ENCODE measurements at regions not wholly inside any gene's neighbourhood (a gene's known extent, or its start where the extent isn't known, plus 50 kb on each side); places are given as distances from the start of the nearest gene placed in this dataset.

- no peak for DNase-seq
These were observed 648.0 kb downstream of the IRX1 start for GRCh38 chr5:4243479-4244264.

GRCh38 chr5:4244306-4244705 is 648.7 kb downstream of the IRX1 start:
- DNase-seq: no peak

- no peak for DNase-seq
These were observed 649.4 kb downstream of the IRX1 start for GRCh38 chr5:4245076-4245475.

GRCh38 chr5:4245511-4245910 is 649.9 kb downstream of the IRX1 start:
- no peak for DNase-seq

GRCh38 chr5:4246447-4246846 is 650.8 kb downstream of the IRX1 start:
- DNase-seq: no peak

GRCh38 chr5:4250254-4250653 is 654.6 kb downstream of the IRX1 start:
- DNase-seq: no peak

GRCh38 chr5:4252385-4252784 is 656.8 kb downstream of the IRX1 start:
- no peak for DNase-seq

- no peak for DNase-seq
These were observed 659.1 kb downstream of the IRX1 start for GRCh38 chr5:4254736-4255135.

- DNase-seq: no peak
These were observed 659.8 kb downstream of the IRX1 start for GRCh38 chr5:4255441-4255840.

- no peak for DNase-seq
These were observed 662.5 kb downstream of the IRX1 start for GRCh38 chr5:4258170-4258569.

GRCh38 chr5:4271193-4271592 is 675.6 kb downstream of the IRX1 start:
- DNase-seq: no peak

- DNase-seq: no peak
These were observed 679.6 kb downstream of the IRX1 start for GRCh38 chr5:4275232-4275631.

GRCh38 chr5:4294878-4295277 is 699.2 kb downstream of the IRX1 start:
- DNase-seq: no peak

- DNase-seq: no peak
These were observed 700.2 kb downstream of the IRX1 start for GRCh38 chr5:4295663-4296339.

GRCh38 chr5:4306057-4306456 is 710.4 kb downstream of the IRX1 start:
- no peak for DNase-seq

- no peak for DNase-seq
These were observed 713.4 kb downstream of the IRX1 start for GRCh38 chr5:4309026-4309425.

GRCh38 chr5:4313138-4313537 is 717.5 kb downstream of the IRX1 start:
- DNase-seq: no peak

- no peak for DNase-seq
These were observed 724.0 kb downstream of the IRX1 start for GRCh38 chr5:4319478-4320128.

GRCh38 chr5:4330327-4330726 is 734.7 kb downstream of the IRX1 start:
- DNase-seq: no peak

GRCh38 chr5:4335078-4335477 is 739.4 kb downstream of the IRX1 start:
- DNase-seq: no peak

GRCh38 chr5:4337519-4337918 is 741.9 kb downstream of the IRX1 start:
- DNase-seq: no peak

GRCh38 chr5:4339949-4340348 is 744.3 kb downstream of the IRX1 start:
- DNase-seq: no peak

- DNase-seq: no peak
These were observed 750.2 kb downstream of the IRX1 start for GRCh38 chr5:4345850-4346249.

- no peak for DNase-seq
These were observed 752.8 kb downstream of the IRX1 start for GRCh38 chr5:4348423-4348822.

All from CD4-positive, alpha-beta T cell treated with Interleukin-17A for 1 hour (primary cell).